ENCODE measurements at regions not wholly inside any gene's neighbourhood (a gene's known extent, or its start where the extent isn't known, plus 50 kb on each side); places are given as distances from the start of the nearest gene placed in this dataset.

DNA sequence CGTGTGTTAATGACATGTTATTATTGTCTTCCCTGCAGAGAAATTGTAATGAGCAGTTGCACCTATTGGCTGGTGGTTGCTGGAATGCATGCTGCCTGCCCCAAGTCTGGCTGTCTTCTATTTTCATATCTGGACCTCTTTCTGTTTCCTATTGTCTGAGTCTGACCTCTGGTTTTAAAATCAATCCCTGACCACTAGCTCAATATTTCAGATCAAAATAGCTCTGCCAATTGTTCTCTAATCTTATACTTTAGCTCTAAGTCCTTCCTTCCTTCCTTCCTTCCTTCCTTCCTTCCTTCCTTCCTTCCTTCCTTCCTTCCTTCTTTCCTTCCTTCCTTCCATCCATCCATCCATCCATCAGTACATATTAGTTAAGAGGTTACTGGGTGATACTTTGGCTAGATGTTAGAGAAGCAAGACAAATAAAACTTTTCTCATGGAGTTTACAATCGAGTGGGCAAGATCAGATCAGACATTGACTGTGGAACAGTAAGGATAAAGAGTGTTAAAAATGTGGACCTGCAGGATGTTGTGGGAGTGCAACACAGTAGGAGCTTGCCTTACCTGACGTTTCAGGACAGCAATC, 417.1 kb downstream of the SOCS6 start:
- TF ChIP-seq, protein P1, sequence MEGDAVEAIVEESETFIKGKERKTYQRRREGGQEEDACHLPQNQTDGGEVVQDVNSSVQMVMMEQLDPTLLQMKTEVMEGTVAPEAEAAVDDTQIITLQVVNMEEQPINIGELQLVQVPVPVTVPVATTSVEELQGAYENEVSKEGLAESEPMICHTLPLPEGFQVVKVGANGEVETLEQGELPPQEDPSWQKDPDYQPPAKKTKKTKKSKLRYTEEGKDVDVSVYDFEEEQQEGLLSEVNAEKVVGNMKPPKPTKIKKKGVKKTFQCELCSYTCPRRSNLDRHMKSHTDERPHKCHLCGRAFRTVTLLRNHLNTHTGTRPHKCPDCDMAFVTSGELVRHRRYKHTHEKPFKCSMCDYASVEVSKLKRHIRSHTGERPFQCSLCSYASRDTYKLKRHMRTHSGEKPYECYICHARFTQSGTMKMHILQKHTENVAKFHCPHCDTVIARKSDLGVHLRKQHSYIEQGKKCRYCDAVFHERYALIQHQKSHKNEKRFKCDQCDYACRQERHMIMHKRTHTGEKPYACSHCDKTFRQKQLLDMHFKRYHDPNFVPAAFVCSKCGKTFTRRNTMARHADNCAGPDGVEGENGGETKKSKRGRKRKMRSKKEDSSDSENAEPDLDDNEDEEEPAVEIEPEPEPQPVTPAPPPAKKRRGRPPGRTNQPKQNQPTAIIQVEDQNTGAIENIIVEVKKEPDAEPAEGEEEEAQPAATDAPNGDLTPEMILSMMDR (conservative IDR thresholded peaks at IDR 0.05; ENCODE audit: low read depth, low read length) = no peak
- TF ChIP-seq EZH2 (IDR thresholded peaks at IDR 0.05; ENCODE audit: borderline replicate concordance, low read depth, low read length, poor library complexity, severe bottlenecking) = no peak

Measured in A673 (cell line).